ENCODE measurements at regions not wholly inside any gene's neighbourhood (a gene's known extent, or its start where the extent isn't known, plus 50 kb on each side); places are given as distances from the start of the nearest gene placed in this dataset.

DNA sequence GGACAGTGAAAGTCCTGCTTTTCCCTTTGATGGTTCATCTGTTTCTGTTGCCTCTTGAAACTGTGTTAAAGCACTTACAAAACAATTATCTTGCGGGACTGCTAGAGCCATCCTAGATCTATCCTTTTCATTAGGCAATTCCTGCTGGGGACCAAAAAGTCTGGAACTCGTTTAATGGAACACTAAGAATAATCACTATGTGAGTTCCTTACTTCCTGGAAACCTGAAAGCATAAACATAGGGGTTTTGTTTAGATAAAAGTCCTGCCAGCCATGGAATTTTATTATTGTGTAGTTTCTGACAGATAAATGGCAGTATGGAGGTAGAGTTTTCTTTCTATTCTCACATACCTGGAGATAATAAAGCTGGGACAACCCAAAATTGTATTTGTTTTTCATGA, 1133.3 kb downstream of the SORCS3 start:
- TF ChIP-seq ZNF274 (IDR thresholded peaks at IDR 0.05; ENCODE audit: low read depth, low read length) (no peak), YY1 (IDR thresholded peaks at IDR 0.05; ENCODE audit: insufficient read depth, insufficient read length) (no peak), SUZ12 (IDR thresholded peaks at IDR 0.05; ENCODE audit: extremely low read depth, insufficient read depth, insufficient read length) (no peak)

Measured in NT2/D1 (cell line).